ENCODE measurements at regions not wholly inside any gene's neighbourhood (a gene's known extent, or its start where the extent isn't known, plus 50 kb on each side); places are given as distances from the start of the nearest gene placed in this dataset.

- TF ChIP-seq EZH2 (IDR thresholded peaks at IDR 0.05; ENCODE audit: borderline replicate concordance, insufficient read depth, low read depth, low read length, poor library complexity, severe bottlenecking), result no peak
- TF ChIP-seq CTCF (IDR thresholded peaks at IDR 0.05), result no peak
- H3K4me1 Mint-ChIP-seq, result no peaks in the 10 kb centered on the region
- peaks cover 9% of the 10 kb centered on the region for H3K27me3 Mint-ChIP-seq
- no peak for ATAC-seq (ENCODE audit: low read depth)
- WGBS (ENCODE audit: insufficient coverage), result no CpG with 5 or more reads among the region's 4 CpGs
- H3K9me3 ChIP-seq (ENCODE audit: control extremely low read depth in 1 of 3, control insufficient read depth in 2 of 3, insufficient read depth in 1 of 3, low read length in 2 of 3), result no peaks in the 10 kb centered on the region
- no peak overlapping the region for H3K4me2 ChIP-seq (replicated peaks; ENCODE audit: low read depth, low read length, poor library complexity, severe bottlenecking)
- no peaks in the 10 kb centered on the region for H3K4me1 ChIP-seq (ENCODE audit: control insufficient read depth in 2 of 2, insufficient read depth in 2 of 2, low read length in 2 of 2)
- ChIA-PET POLR2A (no interaction called here), CTCF (no interaction called here)
- no peaks in the 10 kb centered on the region for H3K79me2 ChIP-seq (ENCODE audit: control insufficient read depth, insufficient read depth, low read length)
- H3K4me3 ChIP-seq (ENCODE audit: control extremely low read depth in 1 of 5, extremely low read depth in 1 of 5, insufficient read depth in 1 of 5, low read depth in 2 of 5, low read length in 4 of 5), result no peak overlapping the region
- no peaks in the 10 kb centered on the region for H4K20me1 ChIP-seq (ENCODE audit: control insufficient read depth, insufficient read depth, low read length, poor library complexity, severe bottlenecking)
- no peaks in the 10 kb centered on the region for H3K27me3 ChIP-seq (replicated peaks in 1 of 4; ENCODE audit: control extremely low read depth in 1 of 4, control insufficient read depth in 3 of 4, insufficient read depth in 4 of 4, low read length in 3 of 4)
- no peak overlapping the region for H3K9ac ChIP-seq (ENCODE audit: low read length)
- H3K27ac ChIP-seq (ENCODE audit: low read length in 2 of 2), result no peak overlapping the region
- intact Hi-C loops (cut with micrococcal nuclease), result no loop called here
- H3K9me3 Mint-ChIP-seq (ENCODE audit: insufficient read depth), result peaks cover 2% of the 10 kb centered on the region
- H3K36me3 ChIP-seq (replicated peaks in 1 of 2; ENCODE audit: control extremely low read depth in 1 of 2, control insufficient read depth in 1 of 2, extremely low read depth in 1 of 2, insufficient read depth in 2 of 2, low read length in 1 of 2), result peaks cover 0 to 1% of the 10 kb centered on the region in 2 experiments
- H3K27ac Mint-ChIP-seq, result no peak overlapping the region
- no peak overlapping the region for H3K4me3 Mint-ChIP-seq
- DNase-seq, result no peak
- H2AFZ ChIP-seq (ENCODE audit: insufficient read depth, low read depth, low read length, poor library complexity, severe bottlenecking), result no peak overlapping the region
These were observed 227.2 kb downstream of the BTG1 start for GRCh38 chr12:91918431-91918830.

- Histone ChIP-seq H3K4me1 (ENCODE audit: control insufficient read depth in 2 of 2, insufficient read depth in 2 of 2, low read length in 2 of 2) (no peaks in the 10 kb centered on the region), H3K4me3 (ENCODE audit: control extremely low read depth in 1 of 5, extremely low read depth in 1 of 5, insufficient read depth in 1 of 5, low read depth in 2 of 5, low read length in 4 of 5) (no peak overlapping the region), H2AFZ (ENCODE audit: insufficient read depth, low read depth, low read length, poor library complexity, severe bottlenecking) (no peak overlapping the region), H3K4me2 (replicated peaks; ENCODE audit: low read depth, low read length, poor library complexity, severe bottlenecking) (no peak overlapping the region), H3K79me2 (ENCODE audit: control insufficient read depth, insufficient read depth, low read length) (no peaks in the 10 kb centered on the region), H3K9me3 (ENCODE audit: control extremely low read depth in 1 of 3, control insufficient read depth in 2 of 3, insufficient read depth in 1 of 3, low read length in 2 of 3) (no peaks in the 10 kb centered on the region), H3K27ac (ENCODE audit: low read length in 2 of 2) (no peak overlapping the region), H3K27me3 (replicated peaks in 1 of 4; ENCODE audit: control extremely low read depth in 1 of 4, control insufficient read depth in 3 of 4, insufficient read depth in 4 of 4, low read length in 3 of 4) (no peaks in the 10 kb centered on the region), H3K36me3 (replicated peaks in 1 of 2; ENCODE audit: control extremely low read depth in 1 of 2, control insufficient read depth in 1 of 2, extremely low read depth in 1 of 2, insufficient read depth in 2 of 2, low read length in 1 of 2) (no peaks in the 10 kb centered on the region), H4K20me1 (ENCODE audit: control insufficient read depth, insufficient read depth, low read length, poor library complexity, severe bottlenecking) (no peaks in the 10 kb centered on the region), H3K9ac (ENCODE audit: low read length) (no peak overlapping the region)
- intact Hi-C loops (cut with micrococcal nuclease), result no loop called here
- ATAC-seq (ENCODE audit: low read depth), result no peak
- Mint-ChIP-seq H3K4me1 (no peaks in the 10 kb centered on the region), H3K9me3 (ENCODE audit: insufficient read depth) (peaks cover 2% of the 10 kb centered on the region), H3K27ac (no peak overlapping the region), H3K27me3 (peaks cover 6% of the 10 kb centered on the region), H3K4me3 (no peak overlapping the region)
- no peak for DNase-seq
- TF ChIP-seq EZH2 (IDR thresholded peaks at IDR 0.05; ENCODE audit: borderline replicate concordance, insufficient read depth, low read depth, low read length, poor library complexity, severe bottlenecking) (no peak), CTCF (IDR thresholded peaks at IDR 0.05) (no peak)
- WGBS (ENCODE audit: insufficient coverage), result 95% methylated on average over 2 of the region's 2 CpGs
- ChIA-PET POLR2A (no interaction called here), CTCF (no interaction called here)
These were observed 230.9 kb downstream of the BTG1 start for GRCh38 chr12:91914701-91915100.
